SK-N-SH treated with all-trans-retinoic acid at 6 μM for 48 hours (cell line): ENCODE measurements at regions not wholly inside any gene's neighbourhood (a gene's known extent, or its start where the extent isn't known, plus 50 kb on each side); places are given as distances from the start of the nearest gene placed in this dataset.

ENCODE experiments used
- OSR1 ChIP-seq: fragments of 250-450 bp; sonication (Bioruptor Pico); IDR thresholded peaks from 2 replicates; pipeline ENCODE4 v1.8.0; 2022; ENCODE audit warnings: moderate library complexity, mild to moderate bottlenecking, inconsistent platforms
- PATZ1 ChIP-seq: fragments of 250-450 bp; sonication (Bioruptor Pico); IDR thresholded peaks from 2 replicates; pipeline ENCODE4 v1.8.0; 2020; ENCODE audit warnings: mild to moderate bottlenecking, moderate library complexity, borderline replicate concordance
- RARB ChIP-seq: fragments of 250-450 bp; sonication (Bioruptor Pico); IDR thresholded peaks from 2 replicates; pipeline ENCODE4 v1.8.0; 2021; ENCODE audit warnings: mild to moderate bottlenecking, moderate library complexity
- TCF4 ChIP-seq: fragments of 250-450 bp; sonication (Bioruptor Pico); IDR thresholded peaks from 2 replicates; pipeline ENCODE4 v1.8.0; 2021; ENCODE audit warnings: mild to moderate bottlenecking, moderate library complexity, borderline replicate concordance
- ZFP3 ChIP-seq: fragments of 250-450 bp; sonication (Bioruptor Pico); IDR thresholded peaks from 2 replicates; pipeline ENCODE4 v1.5.0; 2020; ENCODE audit warnings: mild to moderate bottlenecking, moderate library complexity
- TF ChIP-seq, protein P1 (sequence below): fragments of 250-450 bp; sonication (Bioruptor Pico); IDR thresholded peaks from 2 replicates; pipeline ENCODE4 v1.8.0; 2021; ENCODE audit warnings: low read depth, mild to moderate bottlenecking, moderate library complexity, borderline replicate concordance
- TF ChIP-seq, protein P2 (sequence below): fragments of 250-450 bp; sonication (Bioruptor Pico); IDR thresholded peaks from 2 replicates; pipeline ENCODE4 v1.5.1; 2020; ENCODE audit warnings: low read depth, mild to moderate bottlenecking, moderate library complexity

DNA sequence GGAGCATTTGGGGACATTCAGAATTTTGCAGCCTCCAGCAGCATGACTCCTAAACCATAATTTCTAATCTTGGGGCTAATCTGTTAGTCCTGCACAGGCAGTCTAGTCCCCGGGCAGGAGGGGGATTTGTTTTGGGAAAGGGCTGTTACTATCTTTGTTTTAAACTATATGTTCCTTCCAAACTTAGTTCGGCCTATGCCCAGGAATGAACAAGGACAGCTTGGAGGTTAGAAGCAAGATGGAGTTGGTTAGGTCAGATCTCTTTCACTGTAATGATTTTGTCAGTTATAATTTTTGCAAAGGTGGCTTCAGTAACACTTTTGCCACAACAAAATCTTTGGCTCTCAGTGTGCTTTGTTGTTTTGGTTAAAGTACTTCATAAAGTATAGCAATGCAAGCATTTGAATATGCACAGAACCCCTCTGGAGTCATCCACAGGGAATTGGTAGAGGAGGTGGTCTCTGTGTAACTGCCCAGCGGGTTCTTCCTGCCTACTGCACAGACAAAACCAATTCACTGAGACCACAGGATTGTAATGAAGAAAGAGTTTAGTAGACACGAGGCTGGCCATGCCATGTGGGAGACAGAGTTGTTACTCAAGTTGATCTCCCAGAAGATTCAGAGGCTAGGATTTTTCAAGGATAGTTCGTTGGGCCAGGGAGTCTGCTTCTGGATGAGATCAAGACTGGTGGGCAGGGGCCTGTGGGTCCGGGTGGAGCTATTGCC is 224.1 kb upstream of the MYLIP start:
- TF ChIP-seq, protein P1, sequence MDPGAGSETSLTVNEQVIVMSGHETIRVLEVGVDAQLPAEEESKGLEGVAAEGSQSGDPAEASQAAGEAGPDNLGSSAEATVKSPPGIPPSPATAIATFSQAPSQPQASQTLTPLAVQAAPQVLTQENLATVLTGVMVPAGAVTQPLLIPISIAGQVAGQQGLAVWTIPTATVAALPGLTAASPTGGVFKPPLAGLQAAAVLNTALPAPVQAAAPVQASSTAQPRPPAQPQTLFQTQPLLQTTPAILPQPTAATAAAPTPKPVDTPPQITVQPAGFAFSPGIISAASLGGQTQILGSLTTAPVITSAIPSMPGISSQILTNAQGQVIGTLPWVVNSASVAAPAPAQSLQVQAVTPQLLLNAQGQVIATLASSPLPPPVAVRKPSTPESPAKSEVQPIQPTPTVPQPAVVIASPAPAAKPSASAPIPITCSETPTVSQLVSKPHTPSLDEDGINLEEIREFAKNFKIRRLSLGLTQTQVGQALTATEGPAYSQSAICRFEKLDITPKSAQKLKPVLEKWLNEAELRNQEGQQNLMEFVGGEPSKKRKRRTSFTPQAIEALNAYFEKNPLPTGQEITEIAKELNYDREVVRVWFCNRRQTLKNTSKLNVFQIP (CRISPR knock-in tag) = no peak
- TF ChIP-seq RARB (CRISPR knock-in tag) (no peak), TCF4 (CRISPR knock-in tag) (no peak), PATZ1 (CRISPR knock-in tag) (no peak), ZFP3 (CRISPR knock-in tag) (no peak), OSR1 (no peak)
- TF ChIP-seq, protein P2, sequence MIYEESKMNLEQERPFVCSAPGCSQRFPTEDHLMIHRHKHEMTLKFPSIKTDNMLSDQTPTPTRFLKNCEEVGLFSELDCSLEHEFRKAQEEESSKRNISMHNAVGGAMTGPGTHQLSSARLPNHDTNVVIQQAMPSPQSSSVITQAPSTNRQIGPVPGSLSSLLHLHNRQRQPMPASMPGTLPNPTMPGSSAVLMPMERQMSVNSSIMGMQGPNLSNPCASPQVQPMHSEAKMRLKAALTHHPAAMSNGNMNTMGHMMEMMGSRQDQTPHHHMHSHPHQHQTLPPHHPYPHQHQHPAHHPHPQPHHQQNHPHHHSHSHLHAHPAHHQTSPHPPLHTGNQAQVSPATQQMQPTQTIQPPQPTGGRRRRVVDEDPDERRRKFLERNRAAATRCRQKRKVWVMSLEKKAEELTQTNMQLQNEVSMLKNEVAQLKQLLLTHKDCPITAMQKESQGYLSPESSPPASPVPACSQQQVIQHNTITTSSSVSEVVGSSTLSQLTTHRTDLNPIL (CRISPR knock-in tag) = no peak
